GM23338 (cell line): ENCODE measurements at regions not wholly inside any gene's neighbourhood (a gene's known extent, or its start where the extent isn't known, plus 50 kb on each side); places are given as distances from the start of the nearest gene placed in this dataset.
A peak's percentile ranks its signal among the peaks of the same experiment; 100 is the strongest.

Experiments
- ATAC-seq: fragments of 200-7000 bp; cut with Tn5 transposase; 3 replicates; pipeline ENCODE4 v1.9.1; 2020
- DNase-seq: peaks from one replicate; pipeline ENCODE4 v3.0.0-alpha.2; 2015; ENCODE audit warnings: low spot score
- H2AFZ ChIP-seq: fragments of 200-600 bp; sonication (generic); 2 replicates; pipeline ENCODE4 v1.8.0; 2016; ENCODE audit warnings: antibody characterized with exemption, mild to moderate bottlenecking, moderate library complexity
- H3F3A ChIP-seq: fragments of 200-600 bp; sonication (generic); replicated peaks from 2 replicates; pipeline ENCODE4 v1.8.0; 2017; ENCODE audit warnings: antibody characterized with exemption, mixed run types, low read depth
- H3K27ac ChIP-seq: fragments of 200-600 bp; sonication (generic); 2 replicates; pipeline ENCODE4 v1.6.1; 2016; ENCODE audit warnings: low read depth
- H3K27me3 ChIP-seq: fragments of 200-600 bp; sonication (generic); 2 replicates; pipeline ENCODE4 v1.8.0; 2016; ENCODE audit warnings: mild to moderate bottlenecking, mixed run types, moderate library complexity; ENCODE audit not compliant: insufficient read depth
- H3K36me3 ChIP-seq: fragments of 200-600 bp; sonication (generic); 2 replicates; pipeline ENCODE4 v1.8.0; 2016; ENCODE audit warnings: mild to moderate bottlenecking; ENCODE audit not compliant: insufficient read depth
- H3K4me1 ChIP-seq: fragments of 200-600 bp; sonication (generic); 2 replicates; pipeline ENCODE4 v1.8.0; 2016; ENCODE audit warnings: mild to moderate bottlenecking, moderate library complexity; ENCODE audit not compliant: insufficient read depth
- H3K4me2 ChIP-seq: fragments of 200-600 bp; sonication (generic); 2 replicates; pipeline ENCODE4 v1.7.1; 2017; ENCODE audit warnings: mixed run types
- H3K4me3 ChIP-seq: fragments of 200-600 bp; sonication (generic); 2 replicates; pipeline ENCODE4 v1.6.1; 2016; ENCODE audit warnings: mixed run types
- H3K79me2 ChIP-seq: fragments of 200-600 bp; sonication (generic); replicated peaks from 2 replicates; pipeline ENCODE4 v1.8.0; 2017; ENCODE audit warnings: mild to moderate bottlenecking; ENCODE audit not compliant: insufficient read depth
- H3K9me2 ChIP-seq: fragments of 200-600 bp; sonication (generic); 2 replicates; pipeline ENCODE4 v1.8.0; 2017; ENCODE audit not compliant: insufficient read depth
- H4K20me1 ChIP-seq: fragments of 200-600 bp; sonication (generic); replicated peaks from 2 replicates; pipeline ENCODE4 v1.8.0; 2017; ENCODE audit warnings: mild to moderate bottlenecking; ENCODE audit not compliant: insufficient read depth
- H3K27ac Mint-ChIP-seq: 2 replicates; pipeline ENCODE4 v1.8.0; 2020; ENCODE audit warnings: inconsistent platforms, mild to moderate bottlenecking, moderate library complexity, mixed read lengths
- H3K27me3 Mint-ChIP-seq: 3 replicates; pipeline ENCODE4 v1.8.0; 2022; ENCODE audit warnings: low read depth, mild to moderate bottlenecking, moderate library complexity, mixed read lengths, inconsistent platforms; ENCODE audit not compliant: insufficient read depth, poor library complexity
- H3K36me3 Mint-ChIP-seq: 3 replicates; pipeline ENCODE4 v1.8.0; 2021; ENCODE audit warnings: low read depth, mild to moderate bottlenecking, inconsistent platforms, moderate library complexity, mixed read lengths
- H3K4me1 Mint-ChIP-seq: 3 replicates; pipeline ENCODE4 v1.8.0; 2020; ENCODE audit warnings: mild to moderate bottlenecking, inconsistent platforms, mixed read lengths
- H3K4me3 Mint-ChIP-seq: 3 replicates; pipeline ENCODE4 v1.8.0; 2021; ENCODE audit warnings: moderate library complexity, mild to moderate bottlenecking, inconsistent platforms, mixed read lengths
- H3K9me3 Mint-ChIP-seq: 3 replicates; pipeline ENCODE4 v1.8.0; 2020; ENCODE audit warnings: moderate library complexity, mild to moderate bottlenecking, inconsistent platforms, mixed read lengths
- CREB1 ChIP-seq: fragments of 250-450 bp; sonication (Bioruptor Pico); IDR thresholded peaks from 2 replicates; pipeline ENCODE4 v1.5.0; 2020; ENCODE audit warnings: low read depth, mild to moderate bottlenecking, moderate library complexity
- EZH2 ChIP-seq: fragments of 200-600 bp; sonication (generic); IDR thresholded peaks from one replicate; pipeline ENCODE4 v1.8.0; 2017; ENCODE audit warnings: antibody characterized with exemption, mild to moderate bottlenecking, low read depth; ENCODE audit not compliant: unreplicated experiment
- EZH2phosphoT487 ChIP-seq: fragments of 200-600 bp; sonication (generic); IDR thresholded peaks from one replicate; pipeline ENCODE4 v1.8.1; 2018; ENCODE audit warnings: antibody characterized with exemption; ENCODE audit not compliant: unreplicated experiment
- JUNB ChIP-seq: IDR thresholded peaks from one replicate; pipeline ENCODE4 v1.6.1; 2016; ENCODE audit warnings: antibody characterized with exemption; ENCODE audit not compliant: unreplicated experiment
- NANOG ChIP-seq: IDR thresholded peaks from 2 replicates; pipeline ENCODE4 v1.6.1; 2016; ENCODE audit warnings: antibody characterized with exemption, borderline replicate concordance
- POLR2AphosphoS5 ChIP-seq: IDR thresholded peaks from 2 replicates; pipeline ENCODE4 v1.6.1; 2016; ENCODE audit warnings: antibody characterized with exemption, low read depth
- REST ChIP-seq: IDR thresholded peaks from one replicate; pipeline ENCODE4 v1.6.1; 2018; ENCODE audit warnings: antibody characterized with exemption; ENCODE audit not compliant: unreplicated experiment
- STAT1 ChIP-seq: IDR thresholded peaks from one replicate; pipeline ENCODE4 v1.6.1; 2016; ENCODE audit warnings: antibody characterized with exemption; ENCODE audit not compliant: unreplicated experiment
- ZNF114 ChIP-seq: fragments of 250-450 bp; sonication (Bioruptor Pico); IDR thresholded peaks from 2 replicates; pipeline ENCODE4 v1.5.0; 2020; ENCODE audit warnings: mild to moderate bottlenecking, moderate library complexity
- ZNF331 ChIP-seq: fragments of 250-450 bp; sonication (Bioruptor Pico); IDR thresholded peaks from 2 replicates; pipeline ENCODE4 v1.5.0; 2020; ENCODE audit warnings: low read depth, mild to moderate bottlenecking, moderate library complexity
- TF ChIP-seq, protein P1 (sequence below): IDR thresholded peaks from 2 replicates; pipeline ENCODE4 v1.6.1; 2016; ENCODE audit warnings: antibody characterized with exemption

DNA sequence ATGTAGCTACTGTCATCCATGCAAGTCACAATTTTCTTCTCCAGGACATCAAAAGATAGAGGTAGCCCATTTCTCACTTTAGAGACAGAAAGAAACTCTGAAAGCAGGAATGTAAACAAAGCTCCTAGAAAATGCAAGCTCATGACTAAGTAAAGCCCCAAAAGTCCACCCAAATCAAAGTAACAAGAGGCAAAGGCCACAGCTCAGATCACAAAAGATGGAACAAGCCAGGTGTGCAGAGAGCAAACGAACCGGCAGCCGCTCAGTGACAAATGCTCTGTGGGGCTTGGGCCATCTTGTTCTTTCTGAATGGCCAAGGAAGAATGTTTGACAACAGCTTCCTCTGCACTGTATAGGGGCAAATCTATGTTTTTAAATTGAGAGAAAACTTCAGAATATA, 201.0 kb downstream of the CYRIA start:
- peaks cover 1% of the 10 kb centered on the region for H3K27me3 Mint-ChIP-seq
- no peak for ATAC-seq

GRCh38 chr2:16462958-16463357, 202.7 kb downstream of the CYRIA start:
- peaks cover 4% of the 10 kb centered on the region; the same call in 1 of the 3 replicates for H3K4me1 Mint-ChIP-seq
- H3K9me3 Mint-ChIP-seq = no peaks in the 10 kb centered on the region
- no peak overlapping the region for H3K4me2 ChIP-seq
- H3K4me1 ChIP-seq = peaks cover 6% of the 10 kb centered on the region; the same call in 1 of the 2 replicates
- no peaks in the 10 kb centered on the region for H3F3A ChIP-seq
- DNase-seq (no peak), ATAC-seq (no peak)
- H3K4me3 Mint-ChIP-seq = no peak overlapping the region
- no peaks in the 10 kb centered on the region for H3K27me3 ChIP-seq
- no peak overlapping the region for H3K27ac Mint-ChIP-seq
- no peak overlapping the region for H2AFZ ChIP-seq
- no peaks in the 10 kb centered on the region for H3K36me3 Mint-ChIP-seq
- H3K27me3 Mint-ChIP-seq = peaks cover 1% of the 10 kb centered on the region
- no peak overlapping the region for H3K4me3 ChIP-seq
- H3K9me2 ChIP-seq = no peaks in the 10 kb centered on the region
- no peaks in the 10 kb centered on the region for H3K36me3 ChIP-seq
- H3K27ac ChIP-seq = no peak overlapping the region
- no peaks in the 10 kb centered on the region for H3K79me2 ChIP-seq
- no peaks in the 10 kb centered on the region for H4K20me1 ChIP-seq
- TF ChIP-seq STAT1 = no peak
- TF ChIP-seq EZH2phosphoT487 = no peak
- no peak for TF ChIP-seq NANOG
- TF ChIP-seq ZNF114 (CRISPR knock-in tag) = no peak
- no peak for TF ChIP-seq EZH2
- no peak for TF ChIP-seq POLR2AphosphoS5
- no peak for TF ChIP-seq ZNF331 (CRISPR knock-in tag)
- TF ChIP-seq REST = no peak
- TF ChIP-seq CREB1 = no peak
- TF ChIP-seq JUNB = no peak
- TF ChIP-seq, protein P1, sequence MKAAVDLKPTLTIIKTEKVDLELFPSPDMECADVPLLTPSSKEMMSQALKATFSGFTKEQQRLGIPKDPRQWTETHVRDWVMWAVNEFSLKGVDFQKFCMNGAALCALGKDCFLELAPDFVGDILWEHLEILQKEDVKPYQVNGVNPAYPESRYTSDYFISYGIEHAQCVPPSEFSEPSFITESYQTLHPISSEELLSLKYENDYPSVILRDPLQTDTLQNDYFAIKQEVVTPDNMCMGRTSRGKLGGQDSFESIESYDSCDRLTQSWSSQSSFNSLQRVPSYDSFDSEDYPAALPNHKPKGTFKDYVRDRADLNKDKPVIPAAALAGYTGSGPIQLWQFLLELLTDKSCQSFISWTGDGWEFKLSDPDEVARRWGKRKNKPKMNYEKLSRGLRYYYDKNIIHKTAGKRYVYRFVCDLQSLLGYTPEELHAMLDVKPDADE = no peak

More for the DNA sequence above, 201.0 kb downstream of the CYRIA start:
- Mint-ChIP-seq H3K4me1 (peaks cover 4% of the 10 kb centered on the region; the same call in 1 of the 3 replicates), H3K36me3 (no peaks in the 10 kb centered on the region), H3K4me3 (no peak overlapping the region), H3K27ac (no peak overlapping the region), H3K9me3 (no peaks in the 10 kb centered on the region)
- Histone ChIP-seq H3K4me3 (no peak overlapping the region), H3K27ac (no peak overlapping the region), H3K27me3 (no peaks in the 10 kb centered on the region), H3K4me2 (no peak overlapping the region), H3K79me2 (no peaks in the 10 kb centered on the region), H3K36me3 (no peaks in the 10 kb centered on the region), H3F3A (no peaks in the 10 kb centered on the region), H3K4me1 (peaks cover 6% of the 10 kb centered on the region; the same call in 1 of the 2 replicates), H4K20me1 (no peaks in the 10 kb centered on the region), H2AFZ (peak overlapping the region; percentile 76), H3K9me2 (no peaks in the 10 kb centered on the region)
- TF ChIP-seq STAT1 (no peak), EZH2 (no peak), JUNB (no peak), EZH2phosphoT487 (no peak), POLR2AphosphoS5 (no peak)
- TF ChIP-seq, protein P1 = no peak
- DNase-seq = no peak
